ENCODE measurements at regions not wholly inside any gene's neighbourhood (a gene's known extent, or its start where the extent isn't known, plus 50 kb on each side); places are given as distances from the start of the nearest gene placed in this dataset.
A peak's percentile ranks its signal among the peaks of the same experiment; 100 is the strongest.
"Not testable (repeated sequence)": the region's sequence is repeated elsewhere in the genome, so short reads cannot be mapped to it uniquely, and the experiment has no call there.

DNA sequence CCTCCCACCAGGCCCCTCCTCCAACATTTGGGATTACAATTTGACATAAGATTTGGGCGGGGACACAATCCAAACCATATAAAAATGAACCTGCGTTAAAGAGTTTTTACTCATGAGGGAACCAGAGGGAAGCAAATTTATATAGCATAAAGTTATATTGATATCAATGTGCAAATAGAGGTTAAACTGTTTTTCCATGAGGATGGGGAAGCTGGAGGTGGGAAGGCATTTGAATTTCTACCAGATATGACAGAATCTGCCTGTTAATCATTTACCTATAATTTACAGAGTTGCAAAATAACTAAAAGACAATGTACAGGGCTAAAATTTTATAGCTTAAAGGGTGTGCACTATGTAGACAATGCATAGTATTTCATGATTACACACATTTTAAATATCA, 322.0 kb upstream of the FKBP1C start:
- no peak for DNase-seq (ENCODE audit: low spot score)

DNA sequence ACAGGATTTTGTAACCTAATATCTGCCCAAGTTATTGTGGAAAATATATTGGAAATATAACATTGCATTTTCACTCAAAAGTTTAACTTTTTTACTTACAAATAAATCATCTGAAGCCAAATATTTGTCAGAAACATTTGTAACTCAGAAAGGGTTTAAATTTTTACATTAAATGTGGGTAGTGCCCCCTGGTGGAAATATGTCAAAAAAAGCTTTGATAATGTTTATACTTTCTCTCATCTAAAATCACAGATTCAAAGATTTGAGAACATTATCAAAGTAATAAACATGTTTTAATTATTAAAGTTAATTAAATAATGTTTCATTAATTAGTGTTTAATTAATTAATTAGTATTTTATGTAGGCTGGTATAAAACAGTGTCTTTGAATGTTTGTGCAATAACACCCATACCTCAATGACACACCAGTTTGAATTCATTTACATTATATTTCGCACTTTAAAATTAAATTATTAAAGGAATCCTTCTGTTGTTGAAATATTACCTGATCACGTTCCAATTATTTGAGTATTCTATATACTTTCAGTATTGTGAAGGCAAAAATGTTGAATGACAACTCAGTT, 320.1 kb upstream of the FKBP1C start:
- peak; percentile 19 for DNase-seq (ENCODE audit: low spot score)

DNA sequence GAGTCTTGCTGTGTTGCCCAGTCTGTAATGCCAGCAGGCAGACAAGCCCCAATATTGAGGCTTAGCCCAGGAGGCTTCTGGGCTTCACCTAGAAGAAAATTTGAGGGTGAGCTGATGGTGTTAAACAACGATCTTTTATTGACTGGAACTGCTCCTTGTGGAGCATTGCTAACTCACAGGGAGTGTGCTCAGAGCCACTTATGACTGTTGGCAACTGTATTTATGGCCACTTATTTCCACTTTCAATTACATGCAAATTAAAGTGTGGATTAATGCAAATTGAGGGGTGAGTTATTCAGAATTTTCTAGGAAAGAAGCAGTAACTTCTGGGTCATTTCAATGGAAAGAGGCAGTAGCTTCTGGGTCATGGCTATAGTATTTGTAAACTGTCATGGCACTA, 317.2 kb upstream of the FKBP1C start:
- no peak for DNase-seq (ENCODE audit: low spot score)

DNA sequence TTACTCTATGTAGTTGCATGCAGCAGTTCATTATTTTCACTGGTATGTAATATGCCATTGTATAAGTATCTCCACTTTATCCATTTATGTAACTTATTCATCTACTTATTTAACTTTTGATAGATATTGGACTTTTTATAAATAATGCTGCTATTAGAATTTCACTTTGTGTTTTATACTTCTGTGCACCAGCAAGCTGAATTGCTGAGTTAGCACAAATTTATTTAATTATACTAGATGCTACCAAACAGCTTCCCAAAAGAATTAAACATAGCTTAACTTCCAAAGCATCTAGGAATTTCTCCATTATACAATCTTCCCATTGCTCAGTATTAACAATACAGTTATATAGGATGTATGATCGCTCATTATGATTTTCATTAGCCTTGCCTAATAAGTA, 308.0 kb upstream of the FKBP1C start:
- no peak for DNase-seq (ENCODE audit: low spot score)

DNA sequence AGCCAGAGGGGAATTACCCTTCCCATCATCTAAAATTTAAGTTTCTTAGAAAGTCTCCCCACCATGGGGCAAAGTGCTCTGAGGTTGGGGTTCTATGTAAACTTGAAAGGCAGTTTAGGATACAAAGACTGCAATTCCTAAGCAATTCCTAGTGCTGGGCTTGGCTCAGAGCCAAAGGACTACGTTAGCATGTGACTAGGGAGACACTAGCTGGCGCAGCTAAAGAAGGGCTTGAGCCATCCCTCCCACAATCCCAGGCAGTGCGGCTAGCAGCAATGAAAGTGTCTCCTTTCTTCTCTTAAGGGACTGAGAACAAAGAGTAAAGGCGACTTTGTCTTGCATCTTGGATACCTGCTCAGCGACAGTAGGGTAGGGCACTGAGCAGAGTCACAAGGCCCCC, 306.6 kb upstream of the FKBP1C start:
- no peak for DNase-seq (ENCODE audit: low spot score)

DNA sequence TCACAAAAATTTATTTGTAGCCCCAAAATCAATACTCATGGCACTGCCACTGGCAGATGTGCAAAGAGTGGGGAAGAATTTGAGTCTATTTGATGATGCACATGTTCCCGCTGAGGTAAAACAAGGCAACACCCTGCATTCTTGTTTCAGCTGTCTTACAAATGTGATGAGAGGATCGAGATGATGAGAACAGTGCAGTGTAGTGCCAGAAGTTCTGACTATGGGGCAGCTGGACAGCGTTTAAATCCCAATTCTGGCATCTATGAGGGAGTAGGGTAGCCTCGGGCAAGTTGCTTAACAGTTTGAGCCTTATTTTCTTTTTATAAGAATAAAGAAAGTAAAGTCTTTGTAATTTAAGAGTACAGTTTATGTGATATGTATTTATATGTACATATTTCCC, 296.7 kb upstream of the FKBP1C start:
- DNase-seq (ENCODE audit: low spot score) = no peak

DNA sequence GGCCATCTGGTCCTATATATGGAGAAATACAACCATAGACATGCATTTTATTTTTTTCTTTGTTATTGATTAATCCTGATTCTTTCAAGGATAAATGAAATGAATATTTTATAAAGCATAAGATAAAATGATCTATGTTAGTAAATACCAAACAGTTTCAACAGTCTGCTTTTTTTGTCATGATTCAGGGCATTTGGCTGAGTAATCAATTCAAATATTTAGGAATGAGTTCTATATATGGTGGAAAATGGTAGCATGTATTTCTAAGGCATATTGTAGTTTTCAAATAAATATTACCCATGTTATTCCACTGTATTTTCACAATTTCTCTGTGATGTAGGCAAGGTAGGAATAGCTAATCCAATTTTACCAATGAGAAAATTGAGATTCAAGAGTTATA, 287.5 kb upstream of the FKBP1C start:
- DNase-seq (ENCODE audit: low spot score) = no peak

DNA sequence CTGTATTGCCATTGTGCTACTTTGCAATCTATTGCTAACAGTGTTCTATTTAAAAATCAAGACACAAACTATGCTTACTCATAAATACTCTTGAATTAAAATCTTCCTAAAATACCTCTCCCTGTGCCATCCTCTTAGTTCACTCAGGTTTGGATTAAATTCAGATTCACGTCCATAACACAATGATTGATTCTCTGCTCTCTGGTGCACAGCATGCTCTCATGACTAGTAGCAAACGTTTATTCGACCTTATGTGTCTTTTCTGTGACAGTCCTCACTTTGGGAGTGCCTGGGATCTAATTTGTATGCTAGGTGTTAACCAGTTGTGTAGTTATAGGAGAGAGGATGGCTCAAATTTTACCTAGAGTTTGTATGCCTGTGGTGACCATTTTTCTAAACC, 270.4 kb upstream of the FKBP1C start:
- DNase-seq (ENCODE audit: low spot score) = no peak

DNA sequence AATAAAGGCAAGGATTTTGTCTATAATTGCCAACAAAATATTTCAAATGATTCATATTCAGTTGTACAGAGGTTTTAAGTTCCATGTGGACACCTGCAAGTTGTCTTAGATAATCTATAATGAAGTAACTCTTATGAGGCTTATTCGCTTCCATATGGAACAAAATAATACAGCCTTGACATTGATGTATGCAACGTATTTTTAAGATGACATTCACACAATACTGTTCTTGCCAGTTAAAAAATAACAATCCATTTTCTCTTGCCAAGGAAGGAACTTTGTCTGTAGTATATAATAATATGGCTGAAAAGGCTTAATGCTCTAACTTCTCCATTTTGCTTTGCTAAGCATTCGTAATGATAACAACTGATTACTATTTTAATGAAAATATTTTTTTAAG, 269.3 kb upstream of the FKBP1C start:
- DNase-seq (ENCODE audit: low spot score) = no peak

DNA sequence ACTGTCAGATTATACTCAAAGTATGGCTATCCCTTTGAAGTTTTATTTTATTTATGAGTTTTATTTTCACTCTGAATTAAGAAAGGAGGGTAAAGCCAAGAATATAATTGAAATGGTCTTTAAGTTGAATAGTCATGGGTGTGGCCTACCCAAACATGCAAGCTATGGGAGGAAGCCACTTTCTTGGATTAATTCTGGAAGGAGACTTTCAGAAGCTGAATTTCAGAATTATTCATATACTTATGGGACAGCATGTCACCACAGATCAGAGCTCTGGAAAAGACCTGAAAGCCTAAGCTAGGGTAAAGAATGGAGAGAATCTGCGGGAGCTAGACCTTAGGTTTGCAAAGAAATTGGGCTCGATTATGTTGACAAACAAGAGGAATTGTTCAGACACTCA, 242.4 kb upstream of the FKBP1C start:
- DNase-seq (ENCODE audit: low spot score) = no peak

DNA sequence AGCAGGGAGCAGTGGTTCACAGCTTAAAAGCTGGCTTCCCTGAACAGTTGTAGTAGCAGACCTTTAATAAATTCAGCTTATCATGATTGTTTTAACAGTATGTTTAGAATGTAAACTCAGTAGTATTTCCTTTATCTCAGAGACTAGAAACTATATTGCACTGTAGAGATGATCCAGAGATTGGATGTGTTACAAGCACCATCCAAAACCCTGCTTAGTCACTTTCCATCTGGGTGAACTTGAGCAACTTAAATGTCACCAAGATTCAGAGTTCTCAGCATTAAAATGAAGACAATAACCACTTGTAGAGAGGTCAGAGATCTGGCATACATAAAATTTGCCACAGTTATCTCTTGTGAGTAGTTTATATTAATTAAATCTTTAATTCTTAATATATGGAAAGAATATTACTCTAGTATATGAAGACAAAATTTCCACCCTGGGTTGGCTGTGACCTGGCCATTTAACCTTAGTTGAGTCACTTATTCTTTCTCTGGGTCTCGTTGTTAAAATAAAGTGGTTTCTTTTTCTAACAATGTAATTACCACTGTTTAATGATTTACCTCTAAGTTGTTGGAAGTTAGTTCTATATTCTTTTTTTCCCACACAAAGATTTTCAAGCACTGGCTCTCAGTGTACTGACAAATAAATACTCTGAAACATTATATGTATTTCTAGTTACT, 239.2 kb upstream of the FKBP1C start:
- no peak for DNase-seq (ENCODE audit: low spot score)

DNA sequence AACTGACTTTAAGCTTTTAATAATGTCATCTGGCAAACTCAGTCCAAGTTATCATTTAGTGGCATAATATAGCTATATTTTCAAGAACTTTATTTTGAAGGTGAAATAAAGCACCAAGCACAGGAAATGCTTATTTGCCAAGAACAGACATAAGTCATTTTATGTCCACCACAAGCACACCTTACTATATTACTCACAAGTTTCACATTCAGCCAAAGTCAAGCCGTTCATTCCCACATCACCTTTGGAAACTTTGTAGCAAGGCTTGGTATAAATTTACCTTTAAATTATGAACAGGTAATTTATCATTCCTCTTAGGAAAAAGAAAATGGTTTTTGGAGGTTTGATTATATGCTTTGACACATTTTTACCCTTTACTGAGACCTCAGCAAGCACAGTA, 236.8 kb upstream of the FKBP1C start:
- DNase-seq (ENCODE audit: low spot score) = no peak

DNA sequence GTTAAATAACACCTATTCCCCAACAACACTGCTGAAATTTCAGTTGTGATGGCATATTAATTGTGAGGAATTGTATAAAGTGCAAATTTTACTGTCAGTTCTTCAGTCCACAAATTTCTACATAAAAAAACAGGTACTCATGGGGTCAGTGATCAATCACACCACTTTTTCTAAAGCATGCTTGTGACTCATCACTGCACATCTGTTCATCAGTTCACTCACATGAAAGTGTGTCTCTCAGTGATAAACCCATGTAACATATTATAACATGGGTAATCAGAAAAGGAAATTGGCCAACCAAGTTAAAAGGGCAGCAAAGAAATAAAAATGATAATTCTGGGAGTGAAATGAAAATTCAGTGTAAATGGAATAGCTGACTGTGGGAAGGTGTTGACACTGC, 234.7 kb upstream of the FKBP1C start:
- DNase-seq (ENCODE audit: low spot score) = no peak

DNA sequence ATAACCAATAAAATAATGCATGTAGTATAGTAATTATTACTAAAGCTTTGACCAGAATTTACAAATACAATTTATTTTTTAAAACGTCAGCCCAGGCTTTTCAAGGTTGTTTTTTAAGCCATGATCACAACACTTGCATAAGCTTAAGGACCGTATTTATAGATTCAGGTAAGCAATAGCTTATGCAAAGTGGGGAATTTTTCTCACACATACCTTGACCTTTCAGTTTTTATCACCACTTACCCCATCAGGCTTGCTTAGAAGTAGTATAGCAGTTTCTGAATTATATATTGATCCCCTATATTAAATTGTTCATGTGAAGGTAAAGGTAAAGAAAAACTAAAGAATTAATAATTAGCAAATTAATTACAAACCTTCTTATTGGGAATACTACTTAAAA, 232.3 kb upstream of the FKBP1C start:
- DNase-seq (ENCODE audit: low spot score) = no peak

DNA sequence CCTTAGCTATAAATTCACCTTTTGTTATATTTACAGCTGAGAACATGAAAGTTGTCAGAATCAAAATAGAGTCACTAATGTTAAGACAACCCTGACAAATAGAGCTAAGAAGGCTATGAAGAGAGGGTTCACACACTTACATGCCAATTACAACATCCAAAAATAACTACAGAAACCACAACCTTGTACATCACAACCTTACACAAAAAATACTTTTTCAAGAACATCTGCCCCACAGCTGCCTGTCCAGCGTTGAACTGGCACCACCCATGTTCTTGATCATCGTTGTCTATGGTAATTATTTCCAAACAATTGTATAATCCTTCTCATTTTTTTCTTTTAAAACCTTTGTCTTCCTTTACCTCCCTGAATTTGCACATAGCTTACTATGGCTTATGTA, 231.2 kb upstream of the FKBP1C start:
- DNase-seq (ENCODE audit: low spot score) = no peak

DNA sequence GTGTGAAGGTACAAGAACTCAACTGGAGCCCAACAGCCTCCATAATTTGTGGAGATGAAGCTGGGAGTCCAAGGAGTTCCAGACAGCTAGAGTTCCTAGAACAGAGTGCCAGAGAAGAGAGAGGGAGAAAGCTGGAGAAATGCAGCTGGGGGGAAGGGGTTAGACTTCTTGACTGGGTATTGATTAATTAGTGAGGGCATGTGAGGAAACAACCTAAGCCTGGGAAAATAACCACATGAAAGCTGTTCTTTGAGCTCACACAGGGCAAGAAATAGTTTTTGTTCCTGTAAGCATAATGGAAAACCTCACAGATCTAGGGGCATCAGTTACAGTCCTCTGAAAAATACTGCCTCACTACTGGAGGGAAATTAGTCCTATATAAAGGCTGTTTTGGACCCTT, 230.5 kb upstream of the FKBP1C start:
- no peak for DNase-seq (ENCODE audit: low spot score)

DNA sequence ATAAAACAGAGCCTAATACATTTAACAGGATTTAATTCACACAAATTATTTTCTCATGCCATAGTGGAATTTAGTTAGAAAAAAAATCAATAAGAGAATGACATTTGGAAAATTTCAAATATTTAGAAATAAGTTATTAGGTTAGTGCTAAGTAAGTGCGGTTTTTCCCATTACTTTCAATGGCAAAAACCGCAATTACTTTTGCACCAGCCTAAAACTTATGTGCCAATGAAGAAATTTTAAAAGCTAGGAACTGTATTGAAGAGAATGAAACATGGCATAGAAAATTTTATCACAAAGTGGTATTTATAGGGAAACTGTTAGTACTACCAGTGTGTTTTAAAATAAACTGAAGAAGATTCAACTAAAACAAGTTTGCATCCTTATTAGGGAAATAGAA, 228.3 kb upstream of the FKBP1C start:
- DNase-seq (ENCODE audit: low spot score) = no peak

DNA sequence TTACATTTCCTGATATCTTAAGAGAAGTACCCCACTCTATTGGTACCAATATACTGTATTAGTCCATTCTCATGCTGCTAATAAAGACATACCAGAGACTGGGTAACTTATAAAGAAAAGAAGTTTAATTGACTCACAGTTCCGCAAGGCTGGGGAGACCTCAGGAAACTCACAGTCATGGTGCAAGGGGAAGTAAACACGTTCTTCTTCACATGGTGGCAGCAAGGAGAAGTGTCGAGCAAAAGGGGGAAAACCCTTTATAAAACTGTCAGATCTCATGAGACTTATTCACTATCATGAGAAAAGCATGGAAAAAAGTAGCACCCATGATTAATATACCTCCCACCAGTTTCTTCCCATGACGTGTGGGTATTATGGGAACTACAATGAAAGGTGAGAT, 219.6 kb upstream of the FKBP1C start:
- not testable (repeated sequence) for DNase-seq (ENCODE audit: low spot score)

DNA sequence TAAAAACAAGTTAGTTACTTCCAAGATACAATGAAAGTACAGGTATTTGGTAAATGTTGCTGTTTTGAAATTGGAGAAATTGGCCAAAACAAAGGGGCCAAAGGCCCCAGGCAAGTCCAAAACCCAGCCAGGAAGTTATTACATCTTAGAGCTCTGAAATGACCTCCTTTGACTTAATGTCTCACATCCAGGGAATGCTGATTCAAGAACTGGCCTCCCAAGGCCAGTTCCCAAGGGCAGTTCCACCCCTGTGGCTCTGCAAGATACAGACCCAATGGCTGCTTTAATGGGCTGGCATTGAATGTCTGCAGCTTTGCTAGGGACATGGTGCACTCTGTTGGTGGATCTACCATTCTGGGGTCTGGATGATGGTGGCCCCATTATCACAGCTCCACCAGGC, 217.3 kb upstream of the FKBP1C start:
- DNase-seq (ENCODE audit: low spot score) = no peak

DNA sequence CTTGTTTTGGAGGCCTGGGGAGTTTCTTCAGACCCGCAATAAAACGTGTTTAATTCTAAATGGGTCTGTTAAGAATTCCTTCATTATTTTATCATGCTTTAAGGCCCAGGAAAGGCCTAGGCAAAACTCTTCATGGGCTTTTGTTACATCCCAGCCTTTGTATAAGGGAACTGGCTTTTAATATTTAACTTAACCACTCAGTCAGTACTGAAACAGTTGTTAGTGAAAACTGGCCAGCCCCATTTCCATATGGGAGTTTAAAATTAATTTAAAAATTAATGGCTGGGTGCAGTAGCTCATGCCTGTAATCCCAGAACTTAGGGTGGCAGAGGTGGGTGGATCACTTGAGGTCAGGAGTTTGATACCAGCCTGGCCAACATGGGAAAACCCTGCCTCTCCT, 213.2 kb upstream of the FKBP1C start:
- no peak for DNase-seq (ENCODE audit: low spot score)

DNA sequence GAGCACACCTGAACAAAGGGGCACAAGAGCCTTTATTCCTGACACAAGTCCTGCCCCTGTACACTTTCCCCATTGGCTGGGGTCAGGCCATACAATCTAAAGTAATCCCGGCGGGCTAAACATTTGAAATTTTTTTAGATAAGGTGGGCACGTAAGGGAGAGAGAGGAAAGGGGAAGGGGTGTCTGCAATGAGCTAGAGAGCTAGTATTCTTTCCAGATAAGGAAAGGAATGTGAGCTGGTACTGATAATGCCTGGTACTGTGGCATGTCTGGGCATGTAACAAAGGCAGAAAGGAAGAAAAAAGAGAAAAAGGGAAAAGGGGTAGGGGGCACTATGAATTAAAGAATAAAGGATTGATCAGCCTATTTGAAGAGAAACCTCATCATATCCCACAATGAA, 212.0 kb upstream of the FKBP1C start:
- DNase-seq (ENCODE audit: low spot score) = not testable (repeated sequence)

DNA sequence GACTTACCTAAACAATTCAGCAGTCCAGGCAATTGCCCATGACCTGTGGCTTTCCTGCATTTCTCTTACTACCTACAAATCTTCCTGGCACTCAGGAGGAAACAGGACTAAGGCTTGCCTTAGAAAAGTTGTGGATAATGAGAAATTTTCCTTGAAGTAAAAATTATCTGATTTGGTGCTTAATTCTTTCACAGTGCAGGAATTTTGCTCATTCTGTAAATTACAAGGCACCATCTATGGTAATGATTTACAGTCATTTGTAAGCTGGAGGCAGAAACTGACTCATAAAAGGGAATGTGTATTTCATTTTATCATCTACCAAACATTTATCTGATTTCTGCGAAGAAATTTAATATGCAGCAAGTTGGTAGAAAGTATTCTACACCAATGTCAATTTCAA, 211.5 kb upstream of the FKBP1C start:
- no peak for DNase-seq (ENCODE audit: low spot score)

DNA sequence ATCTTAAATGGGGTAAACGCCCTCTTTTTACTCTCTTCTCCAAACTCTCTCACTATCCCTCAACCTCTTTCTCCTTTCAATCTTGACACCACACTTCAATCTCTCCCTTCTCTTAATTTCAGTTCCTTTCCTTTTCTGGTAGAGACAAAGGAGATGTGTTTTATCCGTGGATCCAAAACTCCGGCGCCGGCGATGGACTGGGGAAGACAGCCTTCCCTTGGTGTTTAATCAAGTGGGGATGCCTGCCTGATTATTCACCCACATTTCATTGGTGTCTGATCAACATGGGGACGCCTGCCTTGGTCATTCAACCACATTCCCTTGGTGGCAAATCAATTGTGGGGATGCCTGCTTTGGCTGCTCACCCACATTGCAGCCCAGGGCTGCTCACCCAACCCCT, 205.3 kb upstream of the FKBP1C start:
- DNase-seq (ENCODE audit: low spot score) = not testable (repeated sequence)

DNA sequence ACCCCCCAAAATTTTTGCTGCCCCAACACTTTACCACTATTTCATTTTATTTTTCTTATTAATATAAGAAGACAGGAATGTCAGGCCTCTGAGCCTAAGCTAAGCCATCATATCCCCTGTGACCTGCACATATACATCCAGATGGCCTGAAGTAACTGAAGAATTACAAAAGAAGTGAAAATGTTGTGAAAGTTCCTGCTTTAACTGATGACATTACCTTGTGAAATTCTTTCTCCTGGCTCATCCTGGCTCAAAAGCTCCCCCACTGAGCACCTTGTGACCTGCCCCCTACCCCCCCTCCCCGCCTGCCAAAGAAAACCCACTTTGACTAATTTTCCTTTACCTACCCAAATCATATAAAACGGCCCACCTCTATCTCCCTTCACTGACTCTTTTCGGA, 200.3 kb upstream of the FKBP1C start:
- DNase-seq (ENCODE audit: low spot score) = not testable (repeated sequence)
